ENCODE measurements at regions not wholly inside any gene's neighbourhood (a gene's known extent, or its start where the extent isn't known, plus 50 kb on each side); places are given as distances from the start of the nearest gene placed in this dataset.

- Mint-ChIP-seq H3K27me3 (no peaks in the 10 kb centered on the region), H3K4me3 (ENCODE audit: low read depth) (no peak overlapping the region), H3K9me3 (ENCODE audit: low read depth) (peaks cover 3% of the 10 kb centered on the region), H3K4me1 (ENCODE audit: low read depth) (peaks cover 16% of the 10 kb centered on the region), H3K27ac (no peak overlapping the region), H3K36me3 (ENCODE audit: insufficient read depth) (no peaks in the 10 kb centered on the region)
- TF ChIP-seq, protein P1, sequence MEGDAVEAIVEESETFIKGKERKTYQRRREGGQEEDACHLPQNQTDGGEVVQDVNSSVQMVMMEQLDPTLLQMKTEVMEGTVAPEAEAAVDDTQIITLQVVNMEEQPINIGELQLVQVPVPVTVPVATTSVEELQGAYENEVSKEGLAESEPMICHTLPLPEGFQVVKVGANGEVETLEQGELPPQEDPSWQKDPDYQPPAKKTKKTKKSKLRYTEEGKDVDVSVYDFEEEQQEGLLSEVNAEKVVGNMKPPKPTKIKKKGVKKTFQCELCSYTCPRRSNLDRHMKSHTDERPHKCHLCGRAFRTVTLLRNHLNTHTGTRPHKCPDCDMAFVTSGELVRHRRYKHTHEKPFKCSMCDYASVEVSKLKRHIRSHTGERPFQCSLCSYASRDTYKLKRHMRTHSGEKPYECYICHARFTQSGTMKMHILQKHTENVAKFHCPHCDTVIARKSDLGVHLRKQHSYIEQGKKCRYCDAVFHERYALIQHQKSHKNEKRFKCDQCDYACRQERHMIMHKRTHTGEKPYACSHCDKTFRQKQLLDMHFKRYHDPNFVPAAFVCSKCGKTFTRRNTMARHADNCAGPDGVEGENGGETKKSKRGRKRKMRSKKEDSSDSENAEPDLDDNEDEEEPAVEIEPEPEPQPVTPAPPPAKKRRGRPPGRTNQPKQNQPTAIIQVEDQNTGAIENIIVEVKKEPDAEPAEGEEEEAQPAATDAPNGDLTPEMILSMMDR (IDR thresholded peaks at IDR 0.05; ENCODE audit: unreplicated experiment) = no peak
- no peak for DNase-seq (ENCODE audit: low spot score, unreplicated experiment)
These were observed 1619.6 kb upstream of the WWC1 start for GRCh38 chr5:166671811-166672210.

- peaks cover 3% of the 10 kb centered on the region for H3K9me3 Mint-ChIP-seq (ENCODE audit: low read depth)
- no peaks in the 10 kb centered on the region for H3K27me3 Mint-ChIP-seq
- DNase-seq (ENCODE audit: low spot score, unreplicated experiment) = no peak
- H3K4me1 Mint-ChIP-seq (ENCODE audit: low read depth) = peaks cover 16% of the 10 kb centered on the region
- TF ChIP-seq, protein P1 (IDR thresholded peaks at IDR 0.05; ENCODE audit: unreplicated experiment) = no peak
- H3K36me3 Mint-ChIP-seq (ENCODE audit: insufficient read depth) = no peaks in the 10 kb centered on the region
- no peak overlapping the region for H3K4me3 Mint-ChIP-seq (ENCODE audit: low read depth)
- H3K27ac Mint-ChIP-seq = no peak overlapping the region
These were observed 1619.0 kb upstream of the WWC1 start for GRCh38 chr5:166672431-166672830.

DNA sequence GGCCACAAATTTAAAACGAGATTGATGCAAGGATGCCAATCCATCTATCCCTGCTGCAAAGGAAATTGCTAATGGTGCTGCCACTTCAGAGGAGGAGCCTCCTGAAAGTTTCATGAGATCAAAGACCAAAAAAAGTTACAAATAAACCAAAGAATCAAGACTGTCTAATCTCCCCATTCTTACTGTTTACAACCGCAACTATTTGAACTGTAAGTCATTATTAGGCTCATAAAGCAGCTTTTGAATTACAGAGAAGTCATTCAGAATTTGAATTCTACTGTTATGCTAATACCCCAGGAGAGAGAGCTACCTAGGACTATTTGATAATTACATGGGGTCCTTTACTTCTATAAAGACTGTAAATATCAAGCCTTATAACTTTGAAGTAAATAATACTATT lies 1613.6 kb upstream of the WWC1 start:
- Mint-ChIP-seq H3K27me3 (no peaks in the 10 kb centered on the region), H3K36me3 (ENCODE audit: insufficient read depth) (no peaks in the 10 kb centered on the region), H3K4me3 (ENCODE audit: low read depth) (no peak overlapping the region), H3K4me1 (ENCODE audit: low read depth) (peaks cover 9% of the 10 kb centered on the region), H3K9me3 (ENCODE audit: low read depth) (peaks cover 4% of the 10 kb centered on the region), H3K27ac (no peak overlapping the region)
- no peak for DNase-seq (ENCODE audit: low spot score, unreplicated experiment)
- TF ChIP-seq, protein P1 (IDR thresholded peaks at IDR 0.05; ENCODE audit: unreplicated experiment) = no peak

- Mint-ChIP-seq H3K4me3 (ENCODE audit: low read depth) (no peak overlapping the region), H3K9me3 (ENCODE audit: low read depth) (peaks cover 4% of the 10 kb centered on the region), H3K36me3 (ENCODE audit: insufficient read depth) (no peaks in the 10 kb centered on the region), H3K27ac (no peak overlapping the region), H3K4me1 (ENCODE audit: low read depth) (peaks cover 9% of the 10 kb centered on the region), H3K27me3 (no peaks in the 10 kb centered on the region)
- DNase-seq (ENCODE audit: low spot score, unreplicated experiment) = no peak
- TF ChIP-seq, protein P1 (IDR thresholded peaks at IDR 0.05; ENCODE audit: unreplicated experiment) = no peak
These were observed 1612.1 kb upstream of the WWC1 start for GRCh38 chr5:166679331-166679730.

- Mint-ChIP-seq H3K36me3 (ENCODE audit: insufficient read depth) (no peaks in the 10 kb centered on the region), H3K4me1 (ENCODE audit: low read depth) (peaks cover 12% of the 10 kb centered on the region), H3K4me3 (ENCODE audit: low read depth) (no peak overlapping the region), H3K9me3 (ENCODE audit: low read depth) (no peaks in the 10 kb centered on the region), H3K27ac (no peak overlapping the region), H3K27me3 (no peaks in the 10 kb centered on the region)
- TF ChIP-seq, protein P1 (IDR thresholded peaks at IDR 0.05; ENCODE audit: unreplicated experiment) = no peak
- no peak for DNase-seq (ENCODE audit: low spot score, unreplicated experiment)
These were observed 1596.1 kb upstream of the WWC1 start for GRCh38 chr5:166695326-166695725.
